Astrocyte (in vitro differentiated cells and primary cell): ENCODE measurements at regions not wholly inside any gene's neighbourhood (a gene's known extent, or its start where the extent isn't known, plus 50 kb on each side); places are given as distances from the start of the nearest gene placed in this dataset.

Experiments
- EZH2 ChIP-seq: IDR thresholded peaks from 2 replicates; pipeline ENCODE4 v1.6.1; 2012; ENCODE audit warnings: mild to moderate bottlenecking, low read length, inconsistent platforms; ENCODE audit not compliant: insufficient read depth
- TF ChIP-seq, protein P1 (sequence below): IDR thresholded peaks from 2 replicates; pipeline ENCODE4 v1.5.1; 2011; ENCODE audit warnings: low read depth, mild to moderate bottlenecking, inconsistent platforms, low read length, moderate library complexity; ENCODE audit not compliant: insufficient read depth

DNA sequence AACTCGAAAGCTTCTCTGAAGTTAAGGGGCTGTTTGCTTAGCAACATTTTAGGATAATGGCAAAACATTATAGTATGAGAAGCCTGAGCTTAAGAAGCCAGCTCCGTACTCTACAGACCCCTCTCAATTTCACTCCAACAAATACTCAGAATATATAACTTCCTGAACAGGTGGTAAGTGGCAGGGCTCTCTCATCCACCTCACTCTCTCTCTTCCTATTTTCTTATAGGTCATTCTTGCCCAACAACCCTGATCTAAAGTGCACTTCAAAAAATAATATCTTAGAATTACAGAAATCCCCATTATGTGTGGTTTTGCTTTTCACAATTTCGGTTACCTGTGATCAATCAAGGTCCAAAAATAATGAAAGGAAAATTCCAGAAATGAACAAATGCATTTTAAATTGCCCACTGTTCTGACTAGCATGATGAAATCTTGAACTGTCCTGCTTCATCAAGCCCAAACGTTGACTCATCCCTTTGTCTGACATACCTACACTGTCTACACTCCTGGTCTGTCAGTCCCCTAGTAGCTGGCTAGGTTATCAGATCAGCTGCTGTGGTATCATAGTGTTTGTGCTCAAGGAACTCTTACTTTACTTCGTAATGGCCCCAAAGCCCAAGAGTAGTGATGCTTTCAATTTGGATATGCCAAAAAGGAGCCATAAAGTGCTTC lies 122.8 kb upstream of the COL5A2 start:
- no peak for TF ChIP-seq EZH2
- TF ChIP-seq, protein P1, sequence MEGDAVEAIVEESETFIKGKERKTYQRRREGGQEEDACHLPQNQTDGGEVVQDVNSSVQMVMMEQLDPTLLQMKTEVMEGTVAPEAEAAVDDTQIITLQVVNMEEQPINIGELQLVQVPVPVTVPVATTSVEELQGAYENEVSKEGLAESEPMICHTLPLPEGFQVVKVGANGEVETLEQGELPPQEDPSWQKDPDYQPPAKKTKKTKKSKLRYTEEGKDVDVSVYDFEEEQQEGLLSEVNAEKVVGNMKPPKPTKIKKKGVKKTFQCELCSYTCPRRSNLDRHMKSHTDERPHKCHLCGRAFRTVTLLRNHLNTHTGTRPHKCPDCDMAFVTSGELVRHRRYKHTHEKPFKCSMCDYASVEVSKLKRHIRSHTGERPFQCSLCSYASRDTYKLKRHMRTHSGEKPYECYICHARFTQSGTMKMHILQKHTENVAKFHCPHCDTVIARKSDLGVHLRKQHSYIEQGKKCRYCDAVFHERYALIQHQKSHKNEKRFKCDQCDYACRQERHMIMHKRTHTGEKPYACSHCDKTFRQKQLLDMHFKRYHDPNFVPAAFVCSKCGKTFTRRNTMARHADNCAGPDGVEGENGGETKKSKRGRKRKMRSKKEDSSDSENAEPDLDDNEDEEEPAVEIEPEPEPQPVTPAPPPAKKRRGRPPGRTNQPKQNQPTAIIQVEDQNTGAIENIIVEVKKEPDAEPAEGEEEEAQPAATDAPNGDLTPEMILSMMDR, result no peak
